ENCODE measurements at regions not wholly inside any gene's neighbourhood (a gene's known extent, or its start where the extent isn't known, plus 50 kb on each side); places are given as distances from the start of the nearest gene placed in this dataset.

GRCh38 chr14:83583201-83583600 is 1946.7 kb upstream of the FLRT2 start:
- no peaks in the 10 kb centered on the region for H3F3A ChIP-seq (ENCODE audit: insufficient read depth, low read length, poor library complexity, severe bottlenecking)
- TF ChIP-seq TAF1 (IDR thresholded peaks at IDR 0.05; ENCODE audit: low read depth) (no peak), MXI1 (conservative IDR thresholded peaks at IDR 0.05; ENCODE audit: poor library complexity, severe bottlenecking) (no peak), EZH2 (IDR thresholded peaks at IDR 0.05; ENCODE audit: borderline replicate concordance, insufficient read depth, low read length, poor library complexity, severe bottlenecking) (no peak), CTCF (IDR thresholded peaks at IDR 0.05; ENCODE audit: poor library complexity, severe bottlenecking) (no peak), RAD21 (conservative IDR thresholded peaks at IDR 0.05) (no peak), SMC3 (conservative IDR thresholded peaks at IDR 0.05; ENCODE audit: poor library complexity) (no peak), POLR2AphosphoS5 (IDR thresholded peaks at IDR 0.05) (no peak), EP300 (conservative IDR thresholded peaks at IDR 0.05; ENCODE audit: poor library complexity, severe bottlenecking) (no peak), REST (IDR thresholded peaks at IDR 0.05; ENCODE audit: borderline replicate concordance) (no peak)
- peaks cover 8% of the 10 kb centered on the region for H3K9me3 ChIP-seq (ENCODE audit: low read length)
- no peaks in the 10 kb centered on the region for H3K27me3 ChIP-seq (ENCODE audit: insufficient read depth, low read depth, low read length)
- no peak overlapping the region for H3K27ac ChIP-seq (ENCODE audit: low read length)
- no peak overlapping the region for H3K4me2 ChIP-seq (ENCODE audit: low read length)
- no peak overlapping the region for H3K4me3 ChIP-seq (ENCODE audit: low read length)
- H3K36me3 ChIP-seq (ENCODE audit: insufficient read depth, low read length), result no peaks in the 10 kb centered on the region
- no peaks in the 10 kb centered on the region for H4K20me1 ChIP-seq (ENCODE audit: insufficient read depth)
- no peaks in the 10 kb centered on the region for H3K9me2 ChIP-seq (ENCODE audit: insufficient read depth, low read length)
- no peak overlapping the region for H2AFZ ChIP-seq (ENCODE audit: low read depth, low read length)
- no peak overlapping the region for H3K9ac ChIP-seq (ENCODE audit: low read length)
- no peaks in the 10 kb centered on the region for H3K79me2 ChIP-seq (replicated peaks; ENCODE audit: insufficient read depth, low read length)

- no peaks in the 10 kb centered on the region for H4K20me1 ChIP-seq (ENCODE audit: insufficient read depth)
- no peaks in the 10 kb centered on the region for H3K27me3 ChIP-seq (ENCODE audit: insufficient read depth, low read depth, low read length)
- H2AFZ ChIP-seq (ENCODE audit: low read depth, low read length), result no peak overlapping the region
- H3K9ac ChIP-seq (ENCODE audit: low read length), result no peak overlapping the region
- no peaks in the 10 kb centered on the region for H3K79me2 ChIP-seq (replicated peaks; ENCODE audit: insufficient read depth, low read length)
- TF ChIP-seq POLR2AphosphoS5 (IDR thresholded peaks at IDR 0.05) (no peak), EZH2 (IDR thresholded peaks at IDR 0.05; ENCODE audit: borderline replicate concordance, insufficient read depth, low read length, poor library complexity, severe bottlenecking) (no peak), SMC3 (conservative IDR thresholded peaks at IDR 0.05; ENCODE audit: poor library complexity) (no peak), RAD21 (conservative IDR thresholded peaks at IDR 0.05) (no peak), MXI1 (conservative IDR thresholded peaks at IDR 0.05; ENCODE audit: poor library complexity, severe bottlenecking) (no peak), EP300 (conservative IDR thresholded peaks at IDR 0.05; ENCODE audit: poor library complexity, severe bottlenecking) (no peak), REST (IDR thresholded peaks at IDR 0.05; ENCODE audit: borderline replicate concordance) (no peak), TAF1 (IDR thresholded peaks at IDR 0.05; ENCODE audit: low read depth) (no peak)
- H3K4me2 ChIP-seq (ENCODE audit: low read length), result no peak overlapping the region
- no peaks in the 10 kb centered on the region for H3K9me2 ChIP-seq (ENCODE audit: insufficient read depth, low read length)
- H3K36me3 ChIP-seq (ENCODE audit: insufficient read depth, low read length), result no peaks in the 10 kb centered on the region
- no peaks in the 10 kb centered on the region for H3F3A ChIP-seq (ENCODE audit: insufficient read depth, low read length, poor library complexity, severe bottlenecking)
- no peak overlapping the region for H3K27ac ChIP-seq (ENCODE audit: low read length)
- no peaks in the 10 kb centered on the region for H3K9me3 ChIP-seq (ENCODE audit: low read length)
- no peak overlapping the region for H3K4me3 ChIP-seq (ENCODE audit: low read length)
Measured at GRCh38 chr14:83594874-83595273, 1935.1 kb upstream of the FLRT2 start.
